Amniotic epithelial cell (primary cell): ENCODE measurements at regions not wholly inside any gene's neighbourhood (a gene's known extent, or its start where the extent isn't known, plus 50 kb on each side); places are given as distances from the start of the nearest gene placed in this dataset.

Experiments used
- DNase-seq: peaks from one replicate; pipeline ENCODE4 v3.0.0-alpha.2; 2010; ENCODE audit warnings: low read depth

GRCh38 chr12:127414186-127414585 lies 852.8 kb upstream of the TMEM132C start:
- no peak for DNase-seq

GRCh38 chr12:127414636-127415035 lies 852.3 kb upstream of the TMEM132C start:
- no peak for DNase-seq

GRCh38 chr12:127416796-127417195 lies 850.2 kb upstream of the TMEM132C start:
- DNase-seq: no peak

- no peak for DNase-seq
Measured at GRCh38 chr12:127419111-127419510, 847.9 kb upstream of the TMEM132C start.

GRCh38 chr12:127421614-127422013 lies 845.4 kb upstream of the TMEM132C start:
- DNase-seq: no peak

- DNase-seq: no peak
Measured at GRCh38 chr12:127422935-127423566, 843.9 kb upstream of the TMEM132C start.

GRCh38 chr12:127425474-127425873 lies 841.5 kb upstream of the TMEM132C start:
- no peak for DNase-seq

GRCh38 chr12:127428420-127428819 lies 838.5 kb upstream of the TMEM132C start:
- no peak for DNase-seq

GRCh38 chr12:127429551-127430285 lies 837.3 kb upstream of the TMEM132C start:
- no peak for DNase-seq

- no peak for DNase-seq
Measured at GRCh38 chr12:127430401-127430800, 836.6 kb upstream of the TMEM132C start.

- DNase-seq: no peak
Measured at GRCh38 chr12:127431177-127431576, 835.8 kb upstream of the TMEM132C start.

GRCh38 chr12:127431594-127431993 lies 835.4 kb upstream of the TMEM132C start:
- DNase-seq: no peak

- no peak for DNase-seq
Measured at GRCh38 chr12:127435439-127435838, 831.5 kb upstream of the TMEM132C start.

GRCh38 chr12:127438512-127439244 lies 828.3 kb upstream of the TMEM132C start:
- no peak for DNase-seq

- DNase-seq: no peak
Measured at GRCh38 chr12:127445581-127446139, 821.3 kb upstream of the TMEM132C start.

- DNase-seq: no peak
Measured at GRCh38 chr12:127448906-127449305, 818.1 kb upstream of the TMEM132C start.

GRCh38 chr12:127450826-127451225 lies 816.1 kb upstream of the TMEM132C start:
- no peak for DNase-seq

GRCh38 chr12:127455347-127456265 lies 811.4 kb upstream of the TMEM132C start:
- no peak for DNase-seq

GRCh38 chr12:127457726-127458125 lies 809.2 kb upstream of the TMEM132C start:
- no peak for DNase-seq

GRCh38 chr12:127459166-127459565 lies 807.8 kb upstream of the TMEM132C start:
- DNase-seq: no peak

- DNase-seq: no peak
Measured at GRCh38 chr12:127459687-127460086, 807.3 kb upstream of the TMEM132C start.

GRCh38 chr12:127463237-127463636 lies 803.7 kb upstream of the TMEM132C start:
- DNase-seq: no peak
